PC-9 (cell line): ENCODE measurements at regions not wholly inside any gene's neighbourhood (a gene's known extent, or its start where the extent isn't known, plus 50 kb on each side); places are given as distances from the start of the nearest gene placed in this dataset.

Source experiments
- BruUV-seq: library from RNA; stranded (reverse); fragments of 400-500 nt; replicated peaks from 2 replicates; lab custom pipeline; 2021; lab: Mats Ljungman, UMichigan
- CTCF ChIA-PET: fragments of 300-600 bp; sonication (Branson Sonifier 250); formaldehyde crosslinking; loops from one replicate; lab custom pipeline; 2022; ENCODE audit warnings: antibody characterized with exemption; lab: Charles Lee
- POLR2A ChIA-PET: fragments of 300-600 bp; sonication (Branson Sonifier 250); formaldehyde crosslinking; loops from one replicate; lab custom pipeline; 2022; ENCODE audit warnings: antibody characterized with exemption; ENCODE audit not compliant: unreplicated experiment; lab: Charles Lee
- DNase-seq, 2 experiments: peaks; one replicate each; pipeline versions ENCODE4 v3.0.0 to v3.0.0-alpha.2; 2015 to 2022; ENCODE audit warnings: mixed read lengths in 1 of 2
- H2AFZ ChIP-seq: fragments of 200-600 bp; sonication (generic); 2 replicates; pipeline ENCODE4 v1.8.1; 2017; ENCODE audit warnings: antibody characterized with exemption
- H3F3A ChIP-seq: fragments of 200-600 bp; sonication (generic); 2 replicates; pipeline ENCODE4 v1.8.1; 2017; ENCODE audit warnings: antibody characterized with exemption, mild to moderate bottlenecking, low read depth; ENCODE audit not compliant: insufficient read depth
- H3K27ac ChIP-seq: fragments of 200-600 bp; sonication (generic); 2 replicates; pipeline ENCODE4 v1.6.1; 2016; ENCODE audit warnings: mixed run types
- H3K27me3 ChIP-seq: fragments of 200-600 bp; sonication (generic); 2 replicates; pipeline ENCODE4 v1.6.1; 2016; ENCODE audit warnings: low read depth, mixed run types; ENCODE audit not compliant: insufficient read depth
- H3K36me3 ChIP-seq: fragments of 200-600 bp; sonication (generic); 2 replicates; pipeline ENCODE4 v1.6.1; 2016; ENCODE audit warnings: low read depth, mixed run types
- H3K4me1 ChIP-seq: fragments of 200-600 bp; sonication (generic); replicated peaks from 2 replicates; pipeline ENCODE4 v1.6.1; 2016; ENCODE audit warnings: mixed run types; ENCODE audit not compliant: insufficient read depth
- H3K4me2 ChIP-seq: fragments of 200-600 bp; sonication (generic); 2 replicates; pipeline ENCODE4 v1.6.1; 2017; ENCODE audit warnings: mixed run types
- H3K4me3 ChIP-seq: fragments of 200-600 bp; sonication (generic); 2 replicates; pipeline ENCODE4 v1.6.1; 2016; ENCODE audit warnings: mixed run types
- H3K79me2 ChIP-seq: fragments of 200-600 bp; sonication (generic); 2 replicates; pipeline ENCODE4 v1.6.1; 2017; ENCODE audit warnings: low read depth, mixed run types
- H3K9me2 ChIP-seq: fragments of 200-600 bp; sonication (generic); 2 replicates; pipeline ENCODE4 v1.8.1; 2017; ENCODE audit warnings: mild to moderate bottlenecking; ENCODE audit not compliant: insufficient read depth
- H3K9me3 ChIP-seq: fragments of 200-600 bp; sonication (generic); 2 replicates; pipeline ENCODE4 v1.8.1; 2016; ENCODE audit warnings: low read depth; ENCODE audit not compliant: insufficient read depth
- H4K20me1 ChIP-seq: fragments of 200-600 bp; sonication (generic); 2 replicates; pipeline ENCODE4 v1.8.1; 2017; ENCODE audit not compliant: insufficient read depth
- CTCF ChIP-seq: fragments of 200-600 bp; sonication (generic); conservative IDR thresholded peaks from 2 replicates; pipeline ENCODE4 v1.6.1; 2017; ENCODE audit warnings: mixed run types, antibody characterized with exemption, mild to moderate bottlenecking, moderate library complexity
- EZH2 ChIP-seq: fragments of 200-600 bp; sonication (generic); IDR thresholded peaks from 2 replicates; pipeline ENCODE4 v1.8.0; 2017; ENCODE audit warnings: antibody characterized with exemption, low read depth
- intact Hi-C: fragments of 100-400 bp; cut with micrococcal nuclease; formaldehyde crosslinking; loops from one replicate; pipeline ENCODE4 v1.10.0; 2022; ENCODE audit not compliant: unreplicated experiment

GRCh38 chr11:69391192-69392103 lies 90.0 kb upstream of the LINC01488 start:
- Histone ChIP-seq H2AFZ (no peak overlapping the region), H3K36me3 (no peaks in the 10 kb centered on the region), H3F3A (peaks cover 19% of the 10 kb centered on the region), H3K9me3 (peaks cover 20% of the 10 kb centered on the region), H4K20me1 (no peaks in the 10 kb centered on the region), H3K4me1 (no peaks in the 10 kb centered on the region), H3K27me3 (no peaks in the 10 kb centered on the region), H3K4me2 (no peak overlapping the region), H3K4me3 (no peak overlapping the region), H3K9me2 (no peaks in the 10 kb centered on the region), H3K79me2 (no peaks in the 10 kb centered on the region), H3K27ac (no peak overlapping the region)
- TF ChIP-seq EZH2: no peak
- no peak for TF ChIP-seq CTCF
- CTCF ChIA-PET: no interaction called here
- no peak for DNase-seq
- POLR2A ChIA-PET: no interaction called here
- intact Hi-C loops: no loop called here
- no TSS peak for BruUV-seq

GRCh38 chr11:69392104-69392653 lies 89.3 kb upstream of the LINC01488 start:
- Histone ChIP-seq H3K27ac (no peak overlapping the region), H3K4me3 (no peak overlapping the region), H3K4me1 (no peaks in the 10 kb centered on the region), H3K36me3 (no peaks in the 10 kb centered on the region), H3K79me2 (no peaks in the 10 kb centered on the region), H3K4me2 (no peak overlapping the region), H3F3A (peaks cover 17% of the 10 kb centered on the region), H4K20me1 (no peaks in the 10 kb centered on the region), H3K9me2 (no peaks in the 10 kb centered on the region), H3K9me3 (peaks cover 14% of the 10 kb centered on the region), H3K27me3 (no peaks in the 10 kb centered on the region), H2AFZ (no peak overlapping the region)
- CTCF ChIA-PET: no interaction called here
- POLR2A ChIA-PET: no interaction called here
- no TSS peak for BruUV-seq
- intact Hi-C loops: no loop called here
- DNase-seq: no peak
- no peak for TF ChIP-seq EZH2
- no peak for TF ChIP-seq CTCF

GRCh38 chr11:69393178-69393832 lies 88.2 kb upstream of the LINC01488 start:
- Histone ChIP-seq H3K4me3 (no peak overlapping the region), H3K79me2 (no peaks in the 10 kb centered on the region), H3K27me3 (no peaks in the 10 kb centered on the region), H3F3A (peaks cover 12% of the 10 kb centered on the region), H3K9me2 (no peaks in the 10 kb centered on the region), H2AFZ (no peak overlapping the region), H3K4me1 (no peaks in the 10 kb centered on the region), H3K4me2 (no peak overlapping the region), H3K9me3 (peaks cover 4% of the 10 kb centered on the region; the same call in 1 of the 2 replicates), H4K20me1 (no peaks in the 10 kb centered on the region), H3K27ac (no peak overlapping the region), H3K36me3 (no peaks in the 10 kb centered on the region)
- DNase-seq: no peak
- BruUV-seq: no TSS peak
- POLR2A ChIA-PET: no interaction called here
- CTCF ChIA-PET: no interaction called here
- TF ChIP-seq EZH2 (no peak), CTCF (no peak)
- intact Hi-C loops: no loop called here
